C4-2B (cell line): ENCODE measurements at regions not wholly inside any gene's neighbourhood (a gene's known extent, or its start where the extent isn't known, plus 50 kb on each side); places are given as distances from the start of the nearest gene placed in this dataset.

Source experiments
- ZFX ChIP-seq: fragments of 450-650 bp; IDR thresholded peaks from 2 replicates; pipeline ENCODE4 v1.6.1; 2017
- TF ChIP-seq, protein P1 (sequence below): fragments of 450-650 bp; conservative IDR thresholded peaks from 2 replicates; pipeline ENCODE4 v1.5.1; 2017; ENCODE audit warnings: mild to moderate bottlenecking

- TF ChIP-seq, protein P1, sequence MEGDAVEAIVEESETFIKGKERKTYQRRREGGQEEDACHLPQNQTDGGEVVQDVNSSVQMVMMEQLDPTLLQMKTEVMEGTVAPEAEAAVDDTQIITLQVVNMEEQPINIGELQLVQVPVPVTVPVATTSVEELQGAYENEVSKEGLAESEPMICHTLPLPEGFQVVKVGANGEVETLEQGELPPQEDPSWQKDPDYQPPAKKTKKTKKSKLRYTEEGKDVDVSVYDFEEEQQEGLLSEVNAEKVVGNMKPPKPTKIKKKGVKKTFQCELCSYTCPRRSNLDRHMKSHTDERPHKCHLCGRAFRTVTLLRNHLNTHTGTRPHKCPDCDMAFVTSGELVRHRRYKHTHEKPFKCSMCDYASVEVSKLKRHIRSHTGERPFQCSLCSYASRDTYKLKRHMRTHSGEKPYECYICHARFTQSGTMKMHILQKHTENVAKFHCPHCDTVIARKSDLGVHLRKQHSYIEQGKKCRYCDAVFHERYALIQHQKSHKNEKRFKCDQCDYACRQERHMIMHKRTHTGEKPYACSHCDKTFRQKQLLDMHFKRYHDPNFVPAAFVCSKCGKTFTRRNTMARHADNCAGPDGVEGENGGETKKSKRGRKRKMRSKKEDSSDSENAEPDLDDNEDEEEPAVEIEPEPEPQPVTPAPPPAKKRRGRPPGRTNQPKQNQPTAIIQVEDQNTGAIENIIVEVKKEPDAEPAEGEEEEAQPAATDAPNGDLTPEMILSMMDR, result no peak
- TF ChIP-seq ZFX, result no peak
These were observed 129.8 kb upstream of the KIRREL3 start for GRCh38 chr11:127130321-127130720.
